ENCODE measurements at regions not wholly inside any gene's neighbourhood (a gene's known extent, or its start where the extent isn't known, plus 50 kb on each side); places are given as distances from the start of the nearest gene placed in this dataset.

DNA sequence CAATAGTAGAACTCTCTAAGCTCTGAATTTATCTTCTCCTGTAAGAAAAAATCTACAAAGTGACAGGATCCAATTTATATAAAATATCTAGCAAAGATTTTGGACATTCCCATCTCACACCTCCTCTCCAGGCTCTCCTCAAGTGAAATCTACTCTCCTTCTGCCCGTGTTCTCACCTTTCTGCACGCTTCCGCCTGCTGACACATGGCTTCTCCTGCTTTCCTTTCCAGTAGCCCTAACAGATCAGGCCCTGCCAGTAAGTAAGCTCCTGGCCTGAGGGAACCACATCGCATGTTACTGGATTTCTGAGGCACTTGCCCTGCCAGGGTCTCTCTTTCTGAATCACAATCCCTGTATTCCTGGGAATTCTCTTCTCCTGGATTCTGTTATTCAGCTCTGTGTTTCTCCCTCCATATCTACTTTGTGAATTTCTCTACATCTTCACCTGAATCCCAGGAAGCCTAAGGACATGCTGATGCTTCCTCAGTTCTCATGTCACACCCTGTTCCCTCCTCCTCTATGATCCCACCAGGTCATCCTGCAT, 53.3 kb upstream of the TOP3B start:
- no peak for ATAC-seq

DNA sequence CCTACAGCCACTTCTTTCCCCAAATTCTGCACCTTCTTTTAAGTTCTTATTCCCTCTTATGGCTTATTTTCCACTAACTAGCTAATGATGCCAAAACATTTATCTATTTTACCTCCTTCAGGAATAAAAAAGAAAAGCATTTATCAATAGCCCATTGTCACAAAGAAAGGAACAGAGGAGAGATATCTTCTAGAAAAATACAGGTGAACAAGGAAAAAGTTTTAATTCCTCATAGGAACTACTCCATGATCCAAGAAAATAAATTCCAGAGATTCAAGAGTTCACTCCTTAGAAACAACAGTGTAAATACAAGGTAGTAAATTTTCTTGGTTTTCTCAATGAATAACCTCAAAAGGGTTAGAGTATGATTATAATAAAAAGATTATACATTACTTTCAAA, 52.6 kb upstream of the TOP3B start:
- no peak for ATAC-seq

DNA sequence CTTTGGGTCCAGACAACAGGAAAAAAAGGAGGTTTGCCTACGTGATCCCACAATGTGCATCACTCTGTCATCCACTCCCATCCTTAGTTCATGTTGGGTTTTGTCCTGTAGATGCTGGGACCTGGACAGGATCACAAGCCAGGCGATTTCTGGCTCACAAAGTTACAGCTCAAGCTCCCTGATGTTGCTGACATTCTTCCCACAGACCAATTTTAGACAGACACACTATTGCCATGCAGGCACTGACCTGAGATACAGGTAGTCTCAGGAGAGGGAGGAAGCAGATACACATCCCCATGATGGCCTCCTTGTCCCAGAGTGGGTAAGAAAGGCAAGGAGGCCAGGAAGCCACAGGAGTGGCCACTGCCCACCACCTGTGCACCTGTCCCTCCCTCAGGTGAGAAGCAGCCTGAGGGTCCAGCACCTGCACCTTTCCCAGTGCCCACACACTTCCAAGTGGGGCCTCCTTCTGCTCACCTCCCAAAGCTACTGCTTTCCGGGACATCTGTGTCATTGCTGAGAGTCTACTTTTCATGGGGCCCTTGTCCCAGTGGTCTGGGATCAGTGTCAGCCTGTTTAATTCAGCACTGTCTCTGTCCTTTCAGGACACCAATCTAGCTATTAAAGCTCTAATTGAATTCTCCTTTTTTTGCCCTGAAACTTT, 52.0 kb upstream of the TOP3B start:
- no peak for ATAC-seq

DNA sequence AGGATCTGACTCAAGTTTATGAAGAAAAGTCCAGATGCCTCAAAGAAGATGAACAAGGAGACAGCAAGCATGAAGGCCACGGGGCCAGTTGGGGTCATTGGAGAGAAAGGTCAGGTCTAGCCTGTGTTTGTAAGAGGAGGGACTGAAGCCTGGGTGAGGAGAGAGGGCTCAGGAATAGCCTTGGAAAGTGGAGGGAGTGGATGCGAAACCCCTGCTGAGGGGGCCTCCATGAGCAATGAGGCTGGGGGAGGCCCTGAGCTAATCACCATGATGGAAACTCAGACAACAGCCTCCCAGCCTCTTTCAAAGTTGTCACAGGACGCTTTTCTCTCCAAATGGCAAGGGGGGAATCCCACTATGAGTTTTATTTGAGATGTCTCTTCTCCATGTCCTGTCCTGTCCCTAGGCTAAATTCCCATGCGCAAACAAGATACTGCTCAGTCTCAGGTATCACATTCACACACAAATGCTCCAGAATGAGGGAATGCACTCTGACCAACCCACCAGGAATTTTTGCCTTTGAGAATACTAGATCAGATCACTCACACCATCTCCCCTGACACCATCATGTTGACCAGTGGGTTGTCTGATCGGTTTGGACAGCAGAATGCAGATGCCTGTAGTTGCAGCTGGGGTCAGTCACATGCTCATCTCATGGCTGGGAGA, 51.3 kb upstream of the TOP3B start:
- ATAC-seq = no peak

DNA sequence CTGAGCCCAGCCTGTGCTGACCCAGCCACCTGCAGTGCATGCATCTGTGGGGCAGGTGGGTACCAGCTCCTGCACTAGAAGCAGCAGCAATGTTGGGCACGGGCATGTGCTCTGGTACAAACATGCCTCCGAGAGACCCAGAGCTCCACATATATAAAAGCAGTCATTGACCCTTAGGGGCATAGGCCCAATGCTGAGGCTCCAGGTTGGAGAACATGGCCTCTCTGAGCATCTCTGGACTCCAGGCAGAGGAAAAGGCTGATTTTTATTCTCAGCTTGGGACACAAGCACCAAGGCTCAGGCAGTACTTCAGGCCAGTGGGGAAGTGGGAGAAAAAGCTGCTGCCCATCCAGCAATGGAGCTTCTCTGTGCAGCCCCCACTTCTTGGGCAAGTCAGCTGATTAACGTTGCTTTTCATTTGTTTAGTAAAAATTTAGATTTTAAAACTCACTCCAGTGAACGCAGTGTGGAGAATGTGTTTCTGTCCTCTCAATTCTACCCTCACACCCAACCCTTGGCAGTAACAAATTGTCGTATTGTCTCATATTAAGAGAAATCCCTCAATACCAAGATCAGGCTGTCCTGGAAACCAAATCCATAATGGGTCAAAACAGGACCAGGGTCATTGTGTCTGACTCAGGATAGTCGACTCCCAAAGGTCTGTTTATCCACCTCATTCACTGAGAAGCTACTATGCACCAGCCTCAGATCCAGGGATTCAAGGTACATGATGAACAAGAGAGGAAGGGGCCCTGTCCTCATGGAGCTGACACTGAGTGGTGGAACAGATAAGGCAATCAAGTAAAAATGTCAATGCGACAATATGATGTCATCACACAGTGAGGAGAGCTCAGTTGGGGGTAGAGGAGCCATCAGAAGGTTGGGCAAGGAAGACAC, 50.6 kb upstream of the TOP3B start:
- ATAC-seq = no peak

DNA sequence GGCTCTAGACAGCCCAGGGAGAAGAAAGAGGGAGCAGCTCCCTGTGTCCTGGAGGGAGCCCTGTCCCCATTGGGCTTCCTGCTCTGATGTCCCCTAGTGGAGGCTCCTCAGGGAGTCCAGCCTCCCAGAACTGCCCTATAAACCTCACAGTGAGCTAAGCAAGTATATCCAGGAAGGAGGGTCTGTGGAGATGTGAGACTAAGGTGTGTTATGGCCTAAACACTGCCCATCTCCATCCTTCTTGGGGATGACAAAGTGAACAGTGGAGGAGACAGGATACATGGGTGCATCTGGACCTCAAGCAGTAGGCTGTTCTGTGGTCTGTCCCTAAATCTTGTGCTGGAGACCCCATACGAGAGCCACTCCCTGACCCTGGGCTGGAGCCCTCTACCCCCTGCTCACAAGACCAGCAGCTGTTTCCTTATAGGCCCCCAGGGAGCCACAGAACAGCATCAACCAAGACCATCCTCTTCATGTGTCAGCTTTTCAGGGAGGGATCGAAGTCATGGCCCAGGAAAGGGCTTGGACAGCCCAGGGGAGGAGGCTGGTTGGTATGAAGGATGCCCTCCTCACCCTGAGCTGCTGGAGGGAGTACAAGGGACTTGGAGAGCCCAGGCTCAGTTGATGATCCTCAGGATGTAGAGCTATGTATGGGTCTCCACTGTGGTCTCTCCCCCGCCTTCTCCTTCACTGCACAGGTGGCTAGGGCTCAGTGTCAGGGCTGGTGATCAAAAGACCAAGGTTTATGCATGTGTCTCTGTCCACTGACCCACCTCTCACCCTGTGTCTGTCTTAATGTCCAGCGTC, 49.7 kb upstream of the TOP3B start:
- no peak for ATAC-seq
